Stimulated activated CD4-positive, alpha-beta T cell treated with anti-CD3 and anti-CD28 coated beads, Interleukin-15, amount 100 ng/mL, for 48 hours (primary cell): ENCODE measurements at regions not wholly inside any gene's neighbourhood (a gene's known extent, or its start where the extent isn't known, plus 50 kb on each side); places are given as distances from the start of the nearest gene placed in this dataset.

Experiments
- DNase-seq, 2 donors: peaks; one replicate each; pipeline ENCODE4 v3.0.0-alpha.2; 2020; ENCODE audit warnings: low read depth in 2 of 2

DNA sequence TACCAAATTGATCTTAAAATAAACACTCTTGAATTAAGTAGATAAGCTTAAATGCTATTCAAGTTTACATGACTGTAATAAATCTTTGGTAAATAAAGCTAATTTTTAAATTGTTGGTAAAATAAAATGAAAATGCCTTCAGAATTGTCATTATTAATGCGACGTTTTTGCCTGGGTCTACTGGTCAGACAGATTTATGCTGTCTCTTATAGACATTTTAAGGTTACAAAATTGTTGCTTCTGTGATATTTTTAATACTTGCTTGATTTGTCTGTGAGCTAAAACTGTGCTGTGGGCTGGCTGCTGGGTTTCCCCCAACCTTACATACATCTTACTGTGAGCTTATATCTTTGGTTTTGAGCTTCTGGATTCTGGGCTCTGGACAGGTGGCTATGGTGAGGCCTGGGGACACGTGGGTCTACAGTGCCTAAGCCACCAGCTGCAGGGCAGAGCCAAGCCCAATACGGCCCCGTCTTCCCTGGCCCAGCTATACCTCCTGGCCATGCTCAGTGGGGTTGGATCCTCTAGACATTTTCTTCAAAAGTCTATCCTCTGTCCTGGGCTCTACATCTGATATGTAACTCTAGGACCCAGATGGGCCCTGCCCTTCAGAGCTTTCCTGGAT, 81.4 kb downstream of the ETS2 start:
- no peak for DNase-seq

DNA sequence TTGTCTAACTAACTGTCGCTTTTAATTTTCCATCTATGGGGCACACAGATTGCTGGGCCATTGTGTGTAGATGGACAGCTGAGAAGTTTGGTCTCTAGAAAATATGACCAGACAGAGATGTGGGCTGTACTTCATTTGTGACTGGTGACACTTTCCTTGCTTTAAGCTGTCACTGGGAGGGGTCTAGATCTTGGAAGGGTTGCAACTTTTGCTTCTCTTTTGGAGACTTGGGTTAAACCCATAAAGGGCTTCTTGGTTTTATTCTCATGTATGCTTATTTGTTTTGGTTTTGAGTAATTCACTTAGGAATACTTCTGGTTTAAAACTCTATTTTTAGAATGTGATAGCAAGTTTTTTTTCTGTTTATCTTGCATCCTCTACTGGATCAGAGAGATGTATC, 80.2 kb downstream of the ETS2 start:
- DNase-seq: no peak

DNA sequence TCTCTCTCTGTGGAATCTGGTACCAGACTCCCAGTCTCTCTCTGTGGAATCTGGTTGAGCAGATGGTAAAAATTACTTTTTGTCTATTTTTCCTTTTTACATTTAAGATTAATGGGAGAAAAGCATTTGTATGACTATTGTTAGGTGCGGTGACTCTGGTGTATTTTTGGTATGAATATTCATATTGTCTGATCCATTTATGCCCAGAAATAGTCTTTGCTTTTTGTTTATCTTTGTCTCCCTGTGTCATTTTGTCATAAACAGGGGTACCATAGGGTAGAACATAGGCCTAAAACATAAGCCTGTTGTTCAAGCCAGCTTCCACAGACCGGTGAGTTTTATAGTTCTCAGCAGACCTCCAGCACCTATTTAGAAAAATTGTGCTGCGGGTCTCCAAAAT, 78.7 kb downstream of the ETS2 start:
- DNase-seq: no peak

DNA sequence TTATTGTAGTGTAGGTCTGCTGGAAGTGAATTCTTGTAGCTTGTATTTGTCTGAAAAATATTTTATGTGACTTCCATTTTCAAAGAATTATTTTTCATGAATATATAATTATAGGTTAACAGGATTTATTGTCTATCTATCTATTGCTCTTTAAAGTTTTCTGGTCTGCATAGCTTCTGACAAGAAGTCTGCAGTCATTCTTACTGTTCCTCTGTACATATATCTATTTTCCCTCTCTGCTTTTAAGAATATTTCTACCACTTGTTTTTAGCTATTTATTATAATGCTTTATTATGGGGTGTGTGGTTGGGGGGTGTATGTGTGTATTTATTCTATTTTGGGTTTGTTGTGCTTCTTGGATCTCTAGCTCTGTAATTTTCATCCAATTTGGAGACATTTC, 77.4 kb downstream of the ETS2 start:
- DNase-seq: no peak

DNA sequence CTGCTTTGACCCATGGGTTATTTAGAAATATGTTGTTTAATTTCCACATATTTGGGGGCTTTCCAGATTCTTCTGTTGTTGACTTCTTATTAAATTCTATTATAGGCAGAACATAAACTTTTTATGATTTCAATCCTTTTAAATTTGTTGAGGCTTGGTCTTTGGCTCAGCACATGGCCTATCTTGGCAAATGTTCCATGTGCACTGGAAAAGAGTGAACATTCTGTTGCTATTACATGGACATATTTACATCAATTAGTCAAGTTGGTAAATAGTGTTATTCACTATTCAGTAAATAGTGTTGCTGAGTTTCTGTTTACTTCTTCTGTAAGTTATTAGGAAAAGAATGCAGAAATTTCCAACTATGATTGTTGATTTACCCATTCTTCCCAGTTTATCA, 75.4 kb downstream of the ETS2 start:
- DNase-seq: no peak

DNA sequence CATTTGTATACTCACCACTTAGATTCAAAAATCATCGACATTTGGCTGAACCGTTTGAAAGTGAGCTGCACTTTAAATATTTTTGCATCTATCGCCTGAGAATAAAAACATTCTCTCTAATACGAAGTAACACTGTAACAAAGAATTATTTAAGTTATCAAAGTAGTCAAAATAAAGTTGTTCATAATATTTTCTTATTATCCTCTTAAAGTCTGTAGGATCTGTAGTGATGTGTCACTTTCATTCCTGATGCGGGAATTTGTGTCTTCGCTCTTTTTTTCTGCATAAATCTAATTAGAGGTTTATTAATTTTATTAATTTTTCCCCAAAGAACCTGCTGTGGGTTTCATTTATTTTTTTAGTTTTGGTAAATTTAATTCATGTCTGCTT, 74.8 kb downstream of the ETS2 start:
- no peak for DNase-seq

DNA sequence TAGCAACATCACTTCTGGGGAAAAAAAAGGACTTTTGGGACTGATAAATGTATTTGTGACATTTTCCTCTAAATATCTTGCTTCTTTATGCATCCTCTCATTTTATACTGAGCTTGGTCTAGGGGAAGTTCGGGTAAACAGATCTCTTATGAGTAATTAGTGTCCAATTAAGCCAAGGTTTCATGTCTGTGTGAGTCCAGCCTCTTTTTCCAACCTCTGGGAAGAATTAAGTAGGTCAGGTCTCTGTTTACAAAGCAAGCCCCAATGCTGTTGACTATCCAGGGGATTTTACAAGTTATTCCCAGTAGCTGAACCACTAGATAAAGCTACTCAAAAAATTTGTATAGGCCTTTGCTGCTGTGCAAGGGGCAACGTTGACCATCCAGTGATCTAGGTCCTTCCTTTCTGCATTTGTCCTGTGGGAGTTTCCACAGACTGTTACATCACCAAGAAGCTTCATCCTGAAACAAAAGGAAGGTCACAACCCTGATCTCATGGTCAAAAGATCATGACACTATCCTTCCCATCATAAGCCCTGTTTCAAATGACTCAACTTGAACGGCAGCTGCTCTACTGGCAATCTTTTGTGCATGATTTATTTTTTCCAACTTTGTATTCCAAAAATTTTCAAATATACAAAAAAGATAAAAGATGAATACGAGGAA, 74.3 kb downstream of the ETS2 start:
- DNase-seq: no peak

DNA sequence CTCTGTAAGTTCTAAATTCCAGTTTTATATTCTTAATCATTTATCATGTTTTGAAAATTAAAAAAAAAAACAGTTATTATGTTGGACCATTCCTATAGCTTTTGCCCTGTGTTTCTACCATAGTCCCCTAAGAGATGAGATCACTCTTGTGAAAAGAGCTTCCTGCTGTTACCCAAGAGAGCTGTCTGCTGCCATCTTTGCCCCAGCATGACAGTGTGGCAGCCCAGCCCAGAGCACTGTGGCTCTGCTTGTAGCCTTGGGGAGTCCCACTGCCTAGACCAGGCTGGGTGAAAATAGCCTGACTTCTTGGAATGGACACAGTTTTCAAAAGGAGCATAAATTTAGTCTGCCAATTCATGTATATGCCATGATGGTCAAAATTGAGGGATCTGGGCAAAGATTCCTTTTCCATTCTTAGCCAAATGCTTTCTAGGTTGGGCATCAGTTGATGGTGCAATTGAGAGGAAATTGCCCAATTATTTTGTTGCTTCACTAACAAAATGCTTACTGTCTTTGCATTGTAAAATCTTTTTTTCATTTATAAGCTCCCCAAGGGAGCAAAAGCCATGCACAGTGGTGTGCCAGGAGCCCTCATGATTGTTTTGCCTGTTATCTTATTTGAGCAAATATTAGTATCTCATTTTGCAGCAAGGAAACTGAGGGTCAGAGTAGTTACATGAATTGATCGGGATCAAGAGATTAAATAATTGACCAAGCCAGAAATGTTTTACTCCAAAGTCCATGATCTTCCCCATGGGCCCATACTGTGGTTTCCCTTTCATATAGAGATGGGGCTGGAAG, 72.8 kb downstream of the ETS2 start:
- no peak for DNase-seq

DNA sequence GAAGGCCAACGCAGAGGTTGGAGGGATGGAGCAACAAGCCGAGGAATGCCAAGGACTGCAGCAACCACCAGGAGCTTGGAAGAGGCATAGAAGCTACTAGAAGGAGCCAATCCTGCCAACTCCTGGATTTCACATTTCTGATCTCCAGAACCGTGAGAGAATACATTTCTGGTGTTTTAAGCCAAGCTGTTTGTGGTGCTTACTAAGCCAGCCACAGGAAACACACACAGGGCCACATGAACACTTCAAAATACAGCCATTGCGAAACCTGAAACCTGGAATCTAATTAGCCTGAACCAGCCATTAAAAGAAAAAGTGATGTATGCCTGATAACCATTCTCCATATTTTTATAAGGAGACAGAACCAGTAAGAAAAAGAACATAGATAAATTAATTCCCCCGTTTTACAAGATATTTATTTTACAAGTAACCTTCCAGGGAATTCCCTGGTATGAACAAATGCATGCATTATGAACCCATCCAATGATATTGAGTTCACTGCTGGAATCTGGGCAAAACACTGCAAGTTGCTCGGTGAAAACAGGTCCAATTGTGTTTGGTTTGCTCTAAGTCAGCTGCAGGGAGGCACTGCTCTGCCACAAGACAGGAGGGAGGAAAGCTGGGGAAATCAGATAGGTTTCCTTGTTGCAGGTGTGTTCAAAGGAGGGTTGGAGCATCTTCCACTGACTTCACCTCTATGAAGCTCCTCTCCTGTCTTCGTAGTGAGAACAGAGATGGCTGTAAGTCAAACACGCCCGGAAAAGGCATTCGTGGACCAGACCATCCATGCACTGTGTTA, 70.2 kb downstream of the ETS2 start:
- no peak for DNase-seq
